GM10266 (cell line): ENCODE measurements at regions not wholly inside any gene's neighbourhood (a gene's known extent, or its start where the extent isn't known, plus 50 kb on each side); places are given as distances from the start of the nearest gene placed in this dataset.

Experiments
- DNase-seq: peaks from one replicate; pipeline ENCODE4 v3.0.0; 2012; ENCODE audit errors: extremely low spot score
- CTCF ChIP-seq: IDR thresholded peaks from 2 replicates; pipeline ENCODE4 v1.5.1; 2012; ENCODE audit warnings: mild to moderate bottlenecking, low read depth; ENCODE audit not compliant: control insufficient read depth, insufficient read depth; ENCODE audit errors: missing control alignments

- TF ChIP-seq CTCF, result no peak
- no peak for DNase-seq
Measured at GRCh38 chr7:49635800-49636199, 137.6 kb upstream of the VWC2 start.

- no peak for DNase-seq
- no peak for TF ChIP-seq CTCF
Measured at GRCh38 chr7:49636400-49636799, 137.0 kb upstream of the VWC2 start.

GRCh38 chr7:49638166-49638565 lies 135.3 kb upstream of the VWC2 start:
- no peak for DNase-seq
- TF ChIP-seq CTCF, result no peak

- no peak for DNase-seq
- TF ChIP-seq CTCF, result no peak
Measured at GRCh38 chr7:49639068-49639593, 134.3 kb upstream of the VWC2 start.

GRCh38 chr7:49639808-49640207 lies 133.6 kb upstream of the VWC2 start:
- no peak for TF ChIP-seq CTCF
- no peak for DNase-seq

- no peak for DNase-seq
Measured at GRCh38 chr7:49643321-49643720, 130.1 kb upstream of the VWC2 start.

GRCh38 chr7:49643736-49644135 lies 129.7 kb upstream of the VWC2 start:
- no peak for DNase-seq
- no peak for TF ChIP-seq CTCF

More at GRCh38 chr7:49643321-49643720, 130.1 kb upstream of the VWC2 start:
- TF ChIP-seq CTCF, result no peak
